GM12878 (cell line): ENCODE measurements at regions not wholly inside any gene's neighbourhood (a gene's known extent, or its start where the extent isn't known, plus 50 kb on each side); places are given as distances from the start of the nearest gene placed in this dataset.

Experiments
- ATAC-seq: fragments of 200-7000 bp; cut with Tn5 transposase; 3 replicates; pipeline ENCODE4 v1.9.1; 2020; ENCODE audit warnings: mild to moderate bottlenecking, moderate library complexity
- BruUV-seq: library from RNA; stranded (reverse); fragments of 400-500 nt; replicated peaks from 2 replicates; lab custom pipeline; 2021; lab: Mats Ljungman, UMichigan
- CTCF ChIA-PET: fragments of 300-600 bp; sonication (Branson Sonifier 250); formaldehyde crosslinking; extraction: SDS; loops from one replicate; lab custom pipeline; 2021; ENCODE audit warnings: inconsistent platforms; lab: Yijun Ruan, JAX
- POLR2A ChIA-PET: fragments of 350-600 bp; formaldehyde crosslinking; extraction: SDS; loops from one replicate; lab custom pipeline; 2021; ENCODE audit warnings: inconsistent platforms; lab: Charles Lee
- RAD21 ChIA-PET: fragments of 300-600 bp; sonication (Branson Sonifier 250); formaldehyde crosslinking; loops from one replicate; lab custom pipeline; 2023; ENCODE audit warnings: antibody characterized with exemption; ENCODE audit not compliant: unreplicated experiment; lab: Charles Lee
- SMC1A ChIA-PET: fragments of 300-600 bp; sonication (Branson Sonifier 250); formaldehyde crosslinking; loops from one replicate; lab custom pipeline; 2023; ENCODE audit not compliant: unreplicated experiment, uncharacterized antibody; lab: Charles Lee
- DNase-seq: peaks from one replicate; pipeline ENCODE4 v3.0.0-alpha.2; 2011; ENCODE audit warnings: low read depth, low spot score
- FAIRE-seq: peaks from 3 replicates; lab custom pipeline; 2011; peaks lifted over from hg19 to GRCh38; lab: Jason Lieb, UNC
- H2AFZ ChIP-seq: 2 replicates; pipeline ENCODE4 v1.6.0; 2011; ENCODE audit warnings: low read depth, low read length, control low read depth; ENCODE audit not compliant: control insufficient read depth
- H3K27ac ChIP-seq: 2 replicates; pipeline ENCODE4 v1.5.1; 2011; ENCODE audit warnings: control low read depth; ENCODE audit not compliant: control insufficient read depth, insufficient read depth
- H3K27me3 ChIP-seq, 2 experiments: replicated peaks in 1 of 2; 2 replicates each; pipeline versions ENCODE4 v1.6.0 to v1.6.1; 2011; ENCODE audit warnings: low read length in 1 of 2; ENCODE audit not compliant: control insufficient read depth in 2 of 2, insufficient read depth in 2 of 2
- H3K36me3 ChIP-seq, 2 experiments: 2 replicates each; pipeline ENCODE4 v1.5.1; 2011; ENCODE audit warnings: low read length in 1 of 2; ENCODE audit not compliant: control insufficient read depth in 2 of 2, insufficient read depth in 2 of 2
- H3K4me1 ChIP-seq: 2 replicates; pipeline ENCODE4 v1.6.1; 2011; ENCODE audit warnings: mild to moderate bottlenecking, low read length, moderate library complexity, mixed read lengths; ENCODE audit not compliant: control insufficient read depth, insufficient read depth
- H3K4me2 ChIP-seq: 2 replicates; pipeline ENCODE4 v1.6.0; 2011; ENCODE audit warnings: control low read depth; ENCODE audit not compliant: control insufficient read depth, insufficient read depth
- H3K4me3 ChIP-seq: fragments of 200-600 bp; sonication (generic); 2 replicates; pipeline ENCODE4 v1.5.1; 2016
- H3K79me2 ChIP-seq: 2 replicates; pipeline ENCODE4 v1.6.0; 2011; ENCODE audit warnings: low read length; ENCODE audit not compliant: control insufficient read depth, insufficient read depth
- H3K9ac ChIP-seq: 2 replicates; pipeline ENCODE4 v1.8.0; 2011; ENCODE audit warnings: low read length, control low read depth, mixed read lengths; ENCODE audit not compliant: control insufficient read depth, insufficient read depth
- H3K9me3 ChIP-seq: replicated peaks from 3 replicates; pipeline ENCODE4 v1.5.1; 2011; ENCODE audit warnings: mild to moderate bottlenecking, low read length; ENCODE audit not compliant: control insufficient read depth, insufficient read depth
- H4K20me1 ChIP-seq: 2 replicates; pipeline ENCODE4 v1.6.0; 2011; ENCODE audit not compliant: control insufficient read depth, insufficient read depth
- CREB1 ChIP-seq: IDR thresholded peaks from 2 replicates; pipeline ENCODE4 v1.6.1; 2012; ENCODE audit warnings: low read depth, mild to moderate bottlenecking, inconsistent platforms
- NFIC ChIP-seq: IDR thresholded peaks from 2 replicates; pipeline ENCODE4 v1.6.1; 2012; ENCODE audit warnings: low read depth, mild to moderate bottlenecking, inconsistent platforms, low read length, moderate library complexity
- STAT1 ChIP-seq: fragments of 450-650 bp; conservative IDR thresholded peaks from 2 replicates; pipeline ENCODE4 v1.6.1; 2014; ENCODE audit warnings: antibody characterized with exemption, mild to moderate bottlenecking
- USF1 ChIP-seq: IDR thresholded peaks from 2 replicates; pipeline ENCODE4 v1.6.1; 2011; ENCODE audit warnings: borderline replicate concordance, low read depth, mild to moderate bottlenecking, moderate library complexity, mixed read lengths, low read length; ENCODE audit not compliant: insufficient read depth; ENCODE audit errors: extremely low read length
- ZNF217 ChIP-seq: fragments of 450-650 bp; IDR thresholded peaks from 2 replicates; pipeline ENCODE4 v1.6.1; 2017; ENCODE audit warnings: antibody characterized with exemption, mild to moderate bottlenecking
- WGBS: methylation state at CpG from one replicate; pipeline ENCODE4 v1.1.6; 2016; ENCODE audit warnings: low lambda C conversion rate; ENCODE audit not compliant: insufficient replicate concordance, insufficient coverage; ENCODE audit errors: missing lambda C conversion rate; 5-methylcytosine and 5-hydroxymethylcytosine counted together
- in situ Hi-C: fragments of 300-500 bp; cut with MboI; formaldehyde crosslinking; loops from 9 replicates; pipeline ENCODE4 v1.14.3; 2018; ENCODE audit warnings: mixed read lengths
- intact Hi-C: fragments of 100-400 bp; cut with micrococcal nuclease; formaldehyde crosslinking; loops from one replicate; pipeline ENCODE4 v1.14.2; 2022; ENCODE audit not compliant: unreplicated experiment
- TF ChIP-seq, protein P1 (sequence below): fragments of 450-650 bp; IDR thresholded peaks from 2 replicates; pipeline ENCODE4 v1.6.1; 2016; ENCODE audit warnings: mild to moderate bottlenecking

GRCh38 chr10:6842722-6843121, 262.6 kb upstream of the PRKCQ start:
- no TSS peak for BruUV-seq
- DNase-seq (no peak), FAIRE-seq (no peak), ATAC-seq (no peak)
- Histone ChIP-seq H2AFZ (no peak overlapping the region), H3K79me2 (no peaks in the 10 kb centered on the region), H3K4me2 (no peak overlapping the region), H3K27ac (no peak overlapping the region), H3K4me3 (no peak overlapping the region), H3K27me3 (peaks cover 0 to 2% of the 10 kb centered on the region in 2 experiments; a peak in 1 of 4 replicates), H3K36me3 (no peaks in the 10 kb centered on the region), H3K9ac (no peak overlapping the region), H4K20me1 (no peaks in the 10 kb centered on the region), H3K9me3 (no peaks in the 10 kb centered on the region), H3K4me1 (no peaks in the 10 kb centered on the region)
- POLR2A ChIA-PET = interaction anchor here (0.6 kb wide), 1 partner anchor 325 kb away, joined by 3 read pairs; no protein-coding TSS in a partner anchor
- SMC1A ChIA-PET = interaction anchor here (1.0 kb wide), 1 partner anchor 574 kb away, joined by 4 read pairs; no protein-coding TSS in a partner anchor
- TF ChIP-seq CREB1 = no peak
- TF ChIP-seq NFIC = no peak
- TF ChIP-seq, protein P1, sequence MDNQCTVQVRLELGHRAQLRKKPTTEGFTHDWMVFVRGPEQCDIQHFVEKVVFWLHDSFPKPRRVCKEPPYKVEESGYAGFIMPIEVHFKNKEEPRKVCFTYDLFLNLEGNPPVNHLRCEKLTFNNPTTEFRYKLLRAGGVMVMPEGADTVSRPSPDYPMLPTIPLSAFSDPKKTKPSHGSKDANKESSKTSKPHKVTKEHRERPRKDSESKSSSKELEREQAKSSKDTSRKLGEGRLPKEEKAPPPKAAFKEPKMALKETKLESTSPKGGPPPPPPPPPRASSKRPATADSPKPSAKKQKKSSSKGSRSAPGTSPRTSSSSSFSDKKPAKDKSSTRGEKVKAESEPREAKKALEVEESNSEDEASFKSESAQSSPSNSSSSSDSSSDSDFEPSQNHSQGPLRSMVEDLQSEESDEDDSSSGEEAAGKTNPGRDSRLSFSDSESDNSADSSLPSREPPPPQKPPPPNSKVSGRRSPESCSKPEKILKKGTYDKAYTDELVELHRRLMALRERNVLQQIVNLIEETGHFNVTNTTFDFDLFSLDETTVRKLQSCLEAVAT = no peak
- no peak for TF ChIP-seq STAT1
- no peak for TF ChIP-seq ZNF217
- no peak for TF ChIP-seq USF1
- CTCF ChIA-PET = interaction anchor here (0.6 to 1.3 kb wide), 4 partner anchors 14 to 575 kb away, joined by 3 to 4 read pairs (median 3); no protein-coding TSS in a partner anchor
- in situ Hi-C loops (loop anchor here (25.0 kb wide), 1 partner anchor 105 kb away; no protein-coding TSS in a partner anchor), intact Hi-C loops (no loop called here)
- RAD21 ChIA-PET = no interaction called here
- 5% methylated on average over 1 of the region's 1 CpG for WGBS
